NCI-H345 treated with DMSO at 0.1 percent for 48 hours (cell line): ENCODE measurements at regions not wholly inside any gene's neighbourhood (a gene's known extent, or its start where the extent isn't known, plus 50 kb on each side); places are given as distances from the start of the nearest gene placed in this dataset.

Experiments used
- DNase-seq: peaks from one replicate; lab custom pipeline; 2025; ENCODE audit not compliant: unreplicated experiment; lab: John Stamatoyannopoulos, UW

- DNase-seq, result no peak
Observed at GRCh38 chr1:191959856-191960255, 198.4 kb upstream of the RGS18 start.

GRCh38 chr1:191963286-191963685, 195.0 kb upstream of the RGS18 start:
- no peak for DNase-seq

GRCh38 chr1:191963781-191964455, 194.3 kb upstream of the RGS18 start:
- DNase-seq, result no peak

GRCh38 chr1:191969290-191969689, 189.0 kb upstream of the RGS18 start:
- no peak for DNase-seq

GRCh38 chr1:191970116-191970515, 188.1 kb upstream of the RGS18 start:
- DNase-seq, result no peak

DNA sequence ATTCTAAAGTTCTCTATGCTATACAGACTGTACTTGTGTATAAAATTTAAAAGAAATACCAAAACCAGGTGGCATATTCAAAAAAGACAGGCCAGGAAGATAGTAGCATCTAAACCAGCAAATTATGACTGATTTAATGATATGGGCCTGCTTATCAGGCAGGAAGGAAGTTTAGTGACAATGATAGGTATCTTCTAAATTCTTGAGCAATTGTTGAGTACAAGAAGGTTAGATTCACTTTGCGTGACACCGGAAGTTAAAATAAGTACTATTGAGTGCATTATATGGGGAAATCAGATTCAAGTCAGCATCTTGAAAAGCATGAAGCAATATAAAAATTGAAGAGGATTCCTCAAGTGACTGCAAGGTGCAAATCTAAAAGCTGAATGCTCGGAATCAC, 186.8 kb upstream of the RGS18 start:
- no peak for DNase-seq

DNA sequence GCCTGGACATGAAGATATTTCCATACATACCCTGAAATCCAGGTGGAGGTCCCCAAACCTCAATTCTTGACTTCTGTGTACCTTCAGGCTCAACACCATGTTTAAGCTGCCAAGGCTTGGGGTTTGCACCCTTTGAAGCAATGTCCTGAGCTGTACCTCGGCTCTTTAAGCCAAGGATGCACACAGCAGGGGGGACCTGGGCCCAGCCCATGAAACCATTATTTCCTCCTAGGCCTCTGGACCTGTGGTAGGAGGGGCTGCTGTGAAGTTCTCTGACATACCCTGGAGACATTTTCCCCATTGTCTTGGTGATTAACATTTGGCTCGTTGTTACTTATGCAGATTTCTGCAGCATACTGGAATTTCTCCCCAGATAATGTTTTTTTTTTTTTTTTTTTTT, 184.3 kb upstream of the RGS18 start:
- DNase-seq, result no peak

DNA sequence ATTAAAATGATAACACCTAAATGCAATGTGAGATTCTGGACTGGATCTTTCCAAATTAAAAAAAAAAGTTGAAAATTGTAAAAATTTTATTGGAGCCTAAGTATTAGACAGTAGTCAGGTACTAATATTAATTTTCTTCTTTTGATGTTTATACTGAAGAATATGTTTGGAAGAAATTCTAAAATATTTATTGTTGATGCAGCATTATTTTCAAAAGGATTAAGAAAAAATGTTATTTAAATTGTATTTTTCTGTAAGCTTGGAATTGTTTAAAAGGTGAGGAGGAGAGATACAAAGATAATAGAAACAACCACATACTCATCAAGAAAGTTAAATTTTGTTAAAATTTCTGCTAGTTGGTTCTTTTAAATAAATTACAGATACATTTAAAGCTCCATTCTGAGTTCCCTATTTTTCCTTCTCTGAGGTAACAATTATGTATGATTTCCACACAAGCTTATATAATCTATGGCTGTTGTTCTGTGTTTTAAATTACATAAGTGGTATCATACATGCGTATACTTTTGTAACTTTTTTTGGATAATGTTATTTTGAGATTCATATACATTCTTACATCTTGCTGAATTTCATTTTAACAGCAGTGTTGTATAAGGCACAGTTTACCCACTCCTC, 180.3 kb upstream of the RGS18 start:
- no peak for DNase-seq

- DNase-seq, result no peak
Observed at GRCh38 chr1:191984856-191985255, 173.4 kb upstream of the RGS18 start.

DNA sequence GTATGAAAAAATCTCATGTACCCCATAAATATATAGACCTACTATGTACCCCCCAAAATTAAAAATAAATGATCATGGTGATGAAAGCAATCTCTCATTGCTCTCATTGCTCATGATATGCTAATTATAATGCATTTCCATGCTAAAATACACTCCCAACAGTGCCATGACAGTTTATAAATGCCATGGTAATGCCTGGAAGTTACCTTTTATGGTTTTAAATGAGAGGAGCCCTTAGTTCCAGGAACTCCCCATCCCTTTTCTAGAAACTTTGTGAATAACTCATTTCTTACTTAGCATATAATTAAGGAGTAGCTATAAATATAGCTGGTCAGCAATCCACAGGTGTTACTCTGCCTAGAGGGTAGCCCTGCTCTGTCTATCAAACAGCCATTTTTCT, 166.1 kb upstream of the RGS18 start:
- DNase-seq, result no peak

GRCh38 chr1:191993549-191993948, 164.7 kb upstream of the RGS18 start:
- no peak for DNase-seq

DNA sequence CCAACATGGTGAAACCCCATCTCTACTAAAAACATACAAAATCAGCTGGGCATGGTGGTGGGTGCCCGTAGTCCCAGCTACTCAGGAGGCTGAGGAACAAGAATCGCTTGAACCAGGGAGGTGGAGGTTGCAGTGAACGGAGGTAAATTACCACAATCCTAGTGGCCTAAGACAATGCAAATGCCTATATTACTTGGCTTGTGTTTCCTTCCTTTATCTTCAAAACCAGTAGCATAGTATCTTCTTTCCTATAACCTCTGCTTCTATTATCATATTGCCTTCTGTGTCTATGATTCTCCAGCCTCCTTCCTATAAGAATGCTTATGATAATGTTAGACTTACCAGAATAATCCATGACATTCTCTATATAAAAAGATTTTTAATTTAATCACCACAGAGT, 156.2 kb upstream of the RGS18 start:
- DNase-seq, result no peak

DNA sequence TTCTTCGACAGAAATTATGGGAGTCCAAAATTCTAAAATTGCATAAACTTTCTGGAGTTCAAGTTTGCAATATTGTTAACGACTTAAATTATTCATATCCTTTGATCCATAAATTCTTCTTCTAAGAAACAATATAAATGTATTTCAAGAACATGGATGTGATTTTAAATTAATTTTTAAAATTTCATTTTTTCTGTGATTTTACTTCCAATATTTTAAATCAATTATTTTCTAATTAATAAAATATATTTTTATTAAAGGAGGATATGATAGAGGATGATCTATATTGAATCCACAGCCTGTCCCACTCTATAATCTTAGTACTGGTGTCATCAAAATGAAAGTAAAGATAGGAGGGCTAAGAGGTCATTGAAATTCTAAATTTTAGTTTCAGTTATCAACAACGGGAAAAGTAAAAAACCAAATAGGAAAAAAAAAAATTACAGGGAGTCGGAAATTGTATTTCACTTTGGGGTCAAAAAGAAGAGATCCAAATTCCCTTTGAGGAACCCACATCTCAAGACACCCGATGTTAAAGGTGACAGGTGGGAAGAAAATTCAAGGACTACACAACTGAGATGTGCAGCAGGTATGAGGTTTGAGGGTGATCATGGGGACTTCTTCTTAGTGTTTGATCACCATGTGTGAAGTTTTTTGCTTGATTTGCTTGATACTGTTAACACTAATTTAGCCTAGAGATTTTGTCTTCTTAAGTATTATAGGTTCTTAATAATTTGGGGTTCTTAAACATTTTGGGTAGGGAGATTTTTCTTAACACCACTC, 154.8 kb upstream of the RGS18 start:
- DNase-seq, result no peak

- DNase-seq, result no peak
Observed at GRCh38 chr1:192005976-192006375, 152.3 kb upstream of the RGS18 start.

DNA sequence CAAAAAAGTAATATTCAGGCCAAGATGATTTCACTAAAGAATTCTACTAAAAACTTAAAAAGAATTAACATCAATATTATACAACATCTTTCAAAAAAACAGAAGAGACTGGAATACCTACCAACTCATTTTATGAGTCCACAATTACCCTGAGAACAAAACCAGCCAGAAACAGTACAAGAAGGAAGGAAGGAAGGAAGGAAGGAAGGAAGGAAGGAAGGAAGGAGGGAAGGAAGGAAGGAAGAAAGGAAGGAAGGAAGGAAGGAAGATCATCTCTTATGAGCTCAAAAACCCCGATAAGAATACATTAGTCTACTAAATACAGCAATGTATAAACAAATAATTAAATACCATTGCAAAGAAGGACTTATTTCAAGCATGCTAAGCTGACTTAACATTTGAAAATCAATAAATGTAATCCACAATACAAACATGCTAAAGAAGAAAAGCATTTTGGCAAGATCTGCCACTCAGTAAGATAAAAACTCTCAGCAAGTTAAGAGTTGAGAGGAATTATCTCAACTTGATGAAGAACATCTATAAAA, 149.9 kb upstream of the RGS18 start:
- no peak for DNase-seq

DNA sequence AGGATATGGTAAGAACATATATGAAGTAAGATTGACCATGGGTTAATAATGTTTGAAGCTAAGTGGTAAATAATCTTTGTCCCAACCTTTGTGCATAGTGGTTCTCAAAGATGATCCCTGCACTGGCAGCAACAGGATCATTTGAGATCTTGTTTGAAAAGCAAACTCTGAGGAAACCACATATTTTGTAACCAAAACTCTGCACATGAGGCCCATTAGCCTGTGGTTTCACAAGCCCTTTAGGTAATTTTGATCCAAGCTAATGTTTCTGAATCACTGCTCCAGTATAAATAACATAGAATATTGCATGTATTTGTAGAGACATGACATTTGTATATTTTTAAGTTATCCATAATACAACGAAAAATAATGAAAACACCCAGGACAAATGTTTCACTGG, 147.9 kb upstream of the RGS18 start:
- no peak for DNase-seq

- no peak for DNase-seq
Observed at GRCh38 chr1:192011525-192011924, 146.7 kb upstream of the RGS18 start.

DNA sequence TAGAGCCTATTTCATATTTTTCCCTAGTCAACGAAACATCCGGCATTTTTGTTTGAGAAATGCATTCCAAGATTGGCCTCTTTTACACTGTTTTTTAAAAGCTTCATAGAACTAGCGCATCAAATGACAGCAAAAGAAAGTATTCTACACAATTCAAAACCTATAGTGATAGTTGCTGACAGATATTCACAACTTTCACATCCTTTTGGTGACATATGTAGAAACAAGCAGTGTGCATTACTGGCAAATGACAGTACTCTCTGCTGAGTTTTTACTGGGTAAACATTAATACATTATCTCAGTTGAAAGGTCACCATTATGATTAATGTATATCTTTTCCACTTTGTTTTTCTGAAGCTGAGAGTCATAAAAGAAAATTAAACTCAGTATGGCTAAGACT, 135.4 kb upstream of the RGS18 start:
- no peak for DNase-seq

GRCh38 chr1:192024881-192025280, 133.4 kb upstream of the RGS18 start:
- DNase-seq, result no peak

GRCh38 chr1:192038567-192038966, 119.7 kb upstream of the RGS18 start:
- no peak for DNase-seq

DNA sequence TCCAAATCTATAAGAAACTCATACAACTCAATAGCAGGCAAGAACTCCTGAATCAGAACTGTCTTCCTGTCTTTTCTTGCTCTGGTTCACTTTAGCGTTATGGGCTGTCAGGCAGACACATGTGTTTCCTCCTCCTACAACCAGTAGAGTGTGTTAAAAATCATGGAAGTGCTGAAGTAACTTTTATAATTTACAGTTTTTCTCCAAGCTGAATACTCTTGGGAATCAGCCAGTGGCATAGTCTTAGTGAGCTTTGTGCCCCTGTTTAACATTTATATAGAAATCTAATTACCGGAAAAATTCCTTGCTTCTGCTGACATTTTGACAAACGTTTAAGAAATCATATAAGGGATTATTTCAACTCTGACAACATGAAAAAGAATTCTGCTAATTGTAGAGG, 113.1 kb upstream of the RGS18 start:
- no peak for DNase-seq

DNA sequence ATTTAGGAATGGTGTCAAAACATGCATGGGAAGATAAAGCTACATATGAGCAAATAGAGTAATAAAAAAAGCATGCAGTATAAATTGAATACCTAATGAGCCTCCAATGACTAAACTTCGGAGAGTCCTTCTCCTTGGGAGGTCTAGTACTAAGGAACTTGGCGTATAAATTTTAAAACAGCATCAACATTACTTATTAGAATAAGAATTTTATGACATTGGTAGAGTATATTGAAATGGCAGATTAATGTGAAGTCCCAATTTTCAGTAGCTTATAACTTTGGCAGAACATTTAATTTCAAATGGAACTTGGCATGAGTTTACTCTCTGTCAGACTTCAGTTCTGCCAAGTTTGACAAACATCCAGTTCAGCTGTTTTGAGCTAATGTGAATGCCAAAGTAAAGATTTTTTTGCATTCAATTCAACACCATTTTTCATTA, 104.7 kb upstream of the RGS18 start:
- DNase-seq, result no peak
